ENCODE measurements at regions not wholly inside any gene's neighbourhood (a gene's known extent, or its start where the extent isn't known, plus 50 kb on each side); places are given as distances from the start of the nearest gene placed in this dataset.
"Not testable (repeated sequence)": the region's sequence is repeated elsewhere in the genome, so short reads cannot be mapped to it uniquely, and the experiment has no call there.

DNA sequence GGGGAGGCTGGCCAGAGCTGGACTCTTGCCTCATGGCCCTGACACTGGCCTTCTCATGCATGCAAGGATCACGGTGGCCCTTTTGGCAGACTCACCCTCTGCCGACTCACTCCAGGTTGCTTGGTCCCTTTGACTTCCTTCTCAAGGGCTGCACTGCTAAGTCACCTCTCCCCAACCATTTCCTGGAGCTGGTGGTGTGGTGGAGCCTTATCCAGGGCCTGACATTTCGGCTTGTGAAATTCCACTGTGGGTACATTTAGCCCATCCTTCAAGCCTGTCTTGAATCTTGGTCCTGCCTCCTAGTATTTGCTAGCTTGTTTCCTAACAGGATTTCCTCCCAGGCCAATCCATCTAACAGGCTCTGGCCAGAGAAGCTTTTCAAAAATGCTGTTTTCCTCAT, 52.6 kb upstream of the JUN start:
- DNase-seq: no peak

DNA sequence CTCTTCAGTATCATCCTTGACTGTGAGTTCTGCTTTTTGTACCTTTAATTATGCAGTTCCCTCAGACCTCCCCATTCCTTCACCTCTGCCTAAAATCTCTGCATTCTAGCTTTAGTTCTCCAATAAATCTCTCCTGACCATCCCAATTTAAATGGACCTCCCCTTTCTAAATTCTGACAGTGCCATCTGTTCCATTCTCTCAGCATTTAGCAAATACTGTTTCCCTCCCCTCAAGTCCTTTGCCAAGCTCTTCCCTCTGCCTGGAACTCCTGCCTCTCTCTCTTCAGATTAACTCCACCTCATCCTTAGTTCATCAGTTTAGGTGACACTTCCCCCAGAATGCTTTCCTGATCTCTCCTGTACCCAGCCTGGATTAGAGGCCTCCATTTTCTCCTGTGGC, 54.0 kb upstream of the JUN start:
- DNase-seq: no peak

DNA sequence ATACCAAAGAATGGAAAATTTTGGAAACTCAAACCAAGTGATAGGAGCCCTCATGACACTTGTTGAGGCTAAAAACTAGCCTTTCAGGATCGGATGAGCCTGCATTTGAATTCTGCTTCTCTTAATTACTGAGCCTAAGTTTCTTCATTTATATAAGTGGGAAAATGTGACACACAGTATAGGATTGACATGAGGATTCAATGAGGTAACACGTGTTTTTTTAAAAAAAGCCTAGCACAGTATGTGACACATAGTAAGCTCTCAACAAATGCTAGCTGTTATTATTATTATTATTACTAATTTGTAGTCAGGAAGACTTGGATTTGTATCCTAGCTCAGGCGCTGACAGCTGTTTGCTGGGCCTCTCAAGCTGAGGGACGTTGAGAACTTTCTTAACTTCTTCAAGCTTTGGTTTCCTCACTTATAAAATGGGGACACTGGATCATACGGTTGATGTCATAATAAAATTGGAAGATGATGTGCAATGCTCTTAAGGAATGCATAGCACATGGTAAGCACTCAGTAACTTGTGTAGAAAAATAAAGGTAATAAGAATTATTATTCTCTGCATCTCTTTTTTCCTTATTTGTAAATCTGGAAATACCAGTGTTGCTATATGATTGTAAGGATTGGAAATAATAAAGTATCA, 55.4 kb upstream of the JUN start:
- no peak for DNase-seq

DNA sequence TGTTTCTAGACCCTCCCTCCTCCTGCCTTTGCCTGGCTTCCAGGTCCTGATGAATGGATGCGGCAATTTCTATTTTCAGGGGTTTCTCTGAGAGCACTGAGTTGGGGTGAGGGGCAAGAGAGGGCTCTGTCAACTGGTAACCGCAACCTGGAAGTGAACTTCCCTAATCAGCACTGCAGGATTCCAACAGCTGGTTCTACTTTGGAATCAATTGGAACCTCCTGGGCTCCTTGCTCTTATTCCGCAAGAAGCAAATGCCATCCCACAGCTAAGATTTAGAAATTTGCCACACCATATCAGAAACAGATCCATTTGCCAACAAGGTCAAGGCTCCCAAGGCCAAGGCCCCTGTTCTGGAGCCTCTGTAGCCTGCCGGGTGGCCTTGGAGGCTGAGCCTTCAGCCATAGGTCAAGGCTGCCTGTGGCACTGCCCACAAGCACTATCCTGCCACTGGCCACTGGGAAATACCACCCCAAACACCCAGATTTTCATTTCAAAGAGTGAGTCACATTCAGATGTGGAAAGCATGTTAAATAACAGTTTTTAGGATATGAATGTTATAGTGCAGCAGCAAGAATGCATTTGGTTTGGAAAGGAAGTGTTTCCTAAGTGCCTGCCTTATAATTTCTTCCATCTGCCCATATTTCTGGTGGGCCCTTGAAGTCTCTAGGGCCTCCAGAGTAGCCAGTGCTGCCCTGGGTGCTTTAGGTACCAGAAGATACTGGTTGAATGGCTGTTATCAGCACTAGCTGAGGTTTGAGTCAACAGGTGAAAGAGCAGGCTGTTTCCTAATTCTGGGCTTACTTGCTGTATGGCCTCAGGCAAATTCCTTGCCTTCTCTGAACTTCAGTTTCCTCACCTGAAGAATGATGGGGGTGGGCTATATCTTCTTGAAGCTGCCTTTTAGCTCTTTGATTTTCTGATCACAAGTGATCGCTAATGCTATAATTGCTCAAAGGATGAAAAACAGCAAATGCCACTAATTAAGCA, 56.3 kb upstream of the JUN start:
- DNase-seq: no peak

DNA sequence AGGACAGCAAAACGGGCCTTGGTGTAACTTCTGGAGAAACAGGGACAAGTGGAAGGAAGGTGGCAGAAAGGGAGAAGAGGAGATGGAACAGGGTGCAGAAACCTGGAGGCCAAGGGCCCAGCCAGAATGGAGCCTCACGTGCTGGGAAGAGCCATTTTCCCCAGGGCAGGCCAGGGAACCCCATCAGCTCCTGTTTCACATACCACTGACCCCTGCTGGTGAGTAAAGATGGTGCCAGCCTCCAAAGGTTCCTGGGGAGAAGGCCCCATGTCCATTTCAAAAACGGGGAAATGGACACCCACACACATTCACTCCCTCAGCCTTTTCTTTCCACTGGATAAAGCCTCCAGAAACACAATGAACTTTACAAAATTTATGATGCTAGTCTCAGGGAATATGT, 57.6 kb upstream of the JUN start:
- no peak for DNase-seq

DNA sequence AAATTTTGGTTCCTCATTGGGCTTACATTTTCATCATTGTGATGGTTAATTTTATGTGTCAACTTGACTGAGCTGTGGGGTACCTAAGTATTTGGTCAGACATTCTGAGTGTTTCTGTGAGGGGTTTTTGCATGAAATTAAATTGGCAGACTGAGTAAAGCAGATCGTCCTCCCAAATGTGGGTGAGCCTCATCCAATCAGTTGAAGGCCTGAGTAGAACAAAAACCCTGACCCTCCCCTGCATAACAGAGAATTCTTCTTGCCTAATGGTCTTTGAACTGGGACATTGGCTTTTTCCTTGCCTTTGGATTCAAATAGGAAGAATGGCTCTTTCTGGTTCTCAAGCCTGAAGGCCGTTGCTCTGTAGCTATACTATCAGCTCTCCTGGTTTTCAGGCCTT, 59.1 kb upstream of the JUN start:
- no peak for DNase-seq

DNA sequence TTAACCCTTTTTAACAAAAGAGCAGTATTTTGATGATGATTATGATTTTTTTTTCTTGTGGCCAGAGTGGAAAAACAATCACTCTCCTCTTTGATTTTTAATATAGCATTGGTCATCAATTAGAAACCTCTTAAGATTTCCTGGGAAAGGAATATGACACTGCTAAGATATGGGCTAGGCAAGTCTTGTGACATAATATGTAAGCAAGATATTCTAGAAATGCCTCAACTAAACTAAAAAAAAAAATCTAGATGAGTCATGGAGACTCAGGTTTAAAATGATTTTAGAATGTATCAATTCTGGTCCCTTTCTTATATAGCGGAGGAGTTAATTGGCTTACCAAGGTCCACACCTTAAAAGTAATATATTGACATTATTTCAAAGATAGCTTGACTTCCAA, 60.3 kb upstream of the JUN start:
- no peak for DNase-seq

DNA sequence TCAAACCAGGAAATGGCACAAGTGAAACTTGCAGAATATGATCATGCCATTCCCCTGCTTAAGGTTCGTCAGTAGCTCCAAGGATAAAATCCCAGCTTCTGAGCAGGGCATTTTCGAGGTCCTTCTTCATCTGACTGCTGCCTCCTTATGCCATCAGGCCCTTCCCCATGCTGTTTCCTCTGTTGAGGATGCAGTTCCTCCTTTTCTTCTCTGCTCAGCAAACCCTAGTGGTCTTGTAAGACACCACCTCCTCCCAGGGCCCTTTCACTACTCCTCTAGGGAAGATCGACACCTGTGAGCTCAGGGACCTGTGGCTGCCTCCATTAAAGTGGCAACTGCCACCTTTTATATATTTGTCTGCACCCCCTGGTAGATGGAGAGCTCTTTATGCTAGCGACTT, 62.1 kb upstream of the JUN start:
- peak; percentile 45 for DNase-seq

DNA sequence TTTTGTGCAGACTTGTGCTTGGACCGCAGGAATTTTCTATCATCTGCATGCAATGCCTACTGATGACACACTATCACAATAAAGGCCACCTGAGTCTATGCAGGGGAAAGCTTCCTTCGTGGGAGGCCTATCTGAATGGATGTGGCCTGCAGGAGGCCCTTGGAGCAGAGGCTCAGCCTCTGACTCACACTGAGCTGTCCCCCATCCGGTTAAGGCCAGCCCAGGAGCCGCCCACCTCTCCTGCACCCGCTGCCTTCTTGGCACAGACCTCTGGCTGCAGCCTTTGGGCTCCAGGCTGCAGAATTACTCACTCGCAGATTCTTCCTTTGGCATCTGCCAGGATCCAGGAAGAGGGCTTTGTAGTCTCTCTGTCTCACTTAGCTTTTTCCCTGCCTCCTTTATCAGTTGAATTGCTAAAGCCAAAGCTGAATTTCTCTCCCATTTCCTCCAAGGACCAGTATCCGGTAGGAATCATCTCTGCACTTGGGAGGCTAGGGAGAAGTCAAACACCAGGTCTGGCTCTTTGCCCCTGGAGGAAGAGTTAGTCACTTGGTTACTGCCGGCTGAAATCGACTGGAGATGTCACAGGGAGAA, 65.1 kb upstream of the JUN start:
- DNase-seq: no peak

DNA sequence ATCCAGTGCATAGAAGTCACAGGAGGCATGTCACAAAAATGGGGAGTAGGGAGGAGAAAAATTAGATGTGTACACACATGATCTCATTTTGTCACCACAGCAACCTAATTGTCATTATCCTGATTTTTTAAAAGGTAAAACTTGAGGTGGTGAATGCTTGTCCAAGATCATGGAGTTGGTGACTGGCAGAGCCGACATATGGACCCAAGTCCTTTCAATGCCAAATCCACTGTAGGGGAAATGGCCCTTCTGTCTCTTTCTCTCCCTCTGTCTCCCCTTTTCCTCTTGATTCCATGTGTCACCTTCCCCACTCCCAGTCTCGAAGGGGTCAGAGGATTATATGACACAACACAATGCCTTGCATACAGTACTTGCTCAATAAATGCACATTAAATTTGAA, 65.7 kb upstream of the JUN start:
- no peak for DNase-seq

DNA sequence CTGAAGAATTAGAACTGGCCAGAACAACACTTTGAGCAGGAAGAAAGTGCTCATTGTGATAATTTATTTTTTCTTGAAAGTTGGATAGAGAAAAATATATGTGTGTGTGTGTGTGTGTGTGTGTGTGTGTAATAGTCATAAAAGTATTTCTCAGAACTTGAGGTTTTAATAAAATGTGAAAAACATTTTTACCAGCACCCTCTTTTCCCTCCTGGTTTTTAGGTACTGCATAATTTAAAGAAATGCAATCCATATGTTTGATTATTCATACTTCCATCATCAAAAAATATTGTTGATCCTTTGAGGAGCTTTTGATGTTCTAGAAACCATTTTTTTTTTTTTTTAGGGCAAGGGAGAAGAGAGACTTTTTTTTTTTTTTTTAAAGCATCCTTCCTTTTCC, 66.8 kb upstream of the JUN start:
- DNase-seq: no peak

DNA sequence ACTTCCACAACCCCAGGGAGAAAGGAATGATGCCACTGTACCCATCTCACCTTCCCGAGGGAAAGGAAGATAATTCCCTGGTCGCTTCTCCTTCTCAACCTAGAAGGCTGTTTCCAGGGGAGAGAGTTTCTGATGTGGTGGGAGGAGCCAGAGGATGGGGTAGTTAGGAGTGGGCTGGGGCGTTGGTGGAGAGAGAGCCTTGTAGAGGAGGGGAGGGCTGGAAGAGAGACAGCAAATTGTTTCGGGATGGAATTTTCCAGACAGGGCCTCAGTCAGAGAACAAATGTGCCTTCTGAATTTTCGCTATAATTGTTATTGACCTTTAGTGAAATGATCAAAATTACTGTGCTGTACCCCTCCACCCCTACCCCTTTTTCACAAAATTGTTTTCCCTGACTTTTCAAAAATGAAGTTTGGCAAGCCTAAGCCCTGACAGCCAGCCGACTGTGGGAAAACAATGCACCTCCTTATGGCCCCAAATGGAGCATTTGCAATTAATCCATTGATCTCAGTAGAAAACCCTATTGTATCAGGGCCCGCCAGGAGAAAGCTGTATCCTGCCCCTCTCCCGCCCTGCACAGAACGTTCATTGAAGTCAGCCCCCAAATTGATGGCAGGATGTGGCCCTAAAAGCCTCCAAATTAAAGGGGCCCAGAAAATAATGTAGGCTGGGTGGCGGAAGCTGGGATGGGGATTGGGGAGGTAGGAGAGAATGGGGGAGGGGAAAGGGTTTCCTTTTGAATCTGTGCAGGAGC, 69.1 kb upstream of the JUN start:
- DNase-seq: no peak

DNA sequence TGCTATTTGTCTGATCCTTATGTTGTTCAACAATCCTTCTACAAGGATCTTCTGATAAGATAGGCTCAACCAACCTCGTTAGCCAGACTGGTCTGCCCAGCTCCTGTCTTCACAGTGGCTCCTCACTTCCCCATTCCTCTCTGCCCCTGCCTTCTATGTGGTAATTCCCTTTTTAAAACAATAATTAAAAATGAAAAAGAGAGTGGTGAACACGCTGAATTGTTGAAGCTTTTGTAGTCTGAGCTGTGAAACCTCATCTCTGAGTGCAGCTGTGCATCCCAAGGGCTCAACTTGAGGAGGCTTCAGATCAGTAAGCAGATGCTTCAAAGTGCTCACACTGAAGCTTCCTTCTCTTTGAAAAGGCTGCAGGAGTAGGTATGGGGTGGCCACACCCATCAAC, 70.7 kb upstream of the JUN start:
- DNase-seq: peak; percentile 75

DNA sequence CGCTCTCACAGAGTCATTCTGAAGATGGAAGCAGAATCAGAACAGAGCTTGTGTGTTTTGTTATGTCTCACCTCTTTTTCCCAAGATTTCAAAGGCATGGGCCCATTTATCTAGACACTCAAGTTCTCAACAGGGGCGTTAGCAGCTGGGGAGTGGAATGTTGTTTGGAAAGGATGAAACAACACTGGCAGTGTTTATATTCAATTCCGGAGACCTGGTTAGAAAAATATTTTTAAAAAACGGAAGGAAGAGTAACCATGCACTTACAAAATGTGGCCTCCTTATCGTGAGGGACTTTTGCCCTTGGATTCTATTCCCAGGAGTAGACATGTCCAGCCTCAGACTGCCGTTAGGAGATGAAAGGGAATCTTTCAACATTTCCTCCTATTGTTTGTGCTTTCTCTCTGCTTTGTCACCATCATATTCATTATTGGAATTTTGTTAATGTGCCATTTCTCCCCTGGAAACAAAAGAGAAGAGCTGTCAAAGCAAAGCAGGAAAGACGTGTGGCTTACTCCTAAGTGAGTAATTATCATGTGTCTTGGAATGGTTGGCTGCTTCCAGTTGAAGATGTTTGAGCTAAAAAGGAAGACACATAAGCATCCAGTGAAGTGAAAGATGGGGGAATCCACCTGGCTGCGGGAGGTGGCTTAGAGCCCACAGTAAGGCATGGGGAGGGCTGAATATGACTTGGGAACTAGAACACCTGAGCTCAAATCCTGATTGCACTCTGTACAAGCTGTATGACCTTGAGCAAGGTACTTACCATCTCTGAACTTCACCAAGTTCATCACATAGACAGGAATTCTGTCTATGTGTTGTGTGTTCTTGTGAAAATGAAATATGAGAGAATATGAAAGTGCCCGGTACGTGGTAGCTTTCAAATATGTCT, 71.7 kb upstream of the JUN start:
- no peak for DNase-seq

DNA sequence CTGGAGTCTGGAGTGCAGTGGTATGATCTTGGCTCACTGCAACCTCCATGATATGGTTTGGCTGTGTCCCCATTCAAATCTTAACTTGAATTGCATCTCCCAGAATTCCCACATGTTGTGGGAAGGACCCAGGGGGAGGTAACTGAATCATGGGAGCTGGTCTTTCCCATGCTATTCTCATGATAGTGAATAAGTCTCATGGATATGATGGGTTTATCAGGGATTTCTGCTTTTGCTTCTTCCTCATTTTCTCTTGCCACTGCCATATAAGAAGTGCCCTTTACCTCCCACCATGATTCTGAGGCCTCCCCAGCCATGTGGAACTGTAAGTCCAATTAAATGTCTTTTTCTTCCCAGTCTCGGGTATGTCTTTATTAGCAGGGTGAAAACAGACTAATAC, 72.4 kb upstream of the JUN start:
- DNase-seq: not testable (repeated sequence)

DNA sequence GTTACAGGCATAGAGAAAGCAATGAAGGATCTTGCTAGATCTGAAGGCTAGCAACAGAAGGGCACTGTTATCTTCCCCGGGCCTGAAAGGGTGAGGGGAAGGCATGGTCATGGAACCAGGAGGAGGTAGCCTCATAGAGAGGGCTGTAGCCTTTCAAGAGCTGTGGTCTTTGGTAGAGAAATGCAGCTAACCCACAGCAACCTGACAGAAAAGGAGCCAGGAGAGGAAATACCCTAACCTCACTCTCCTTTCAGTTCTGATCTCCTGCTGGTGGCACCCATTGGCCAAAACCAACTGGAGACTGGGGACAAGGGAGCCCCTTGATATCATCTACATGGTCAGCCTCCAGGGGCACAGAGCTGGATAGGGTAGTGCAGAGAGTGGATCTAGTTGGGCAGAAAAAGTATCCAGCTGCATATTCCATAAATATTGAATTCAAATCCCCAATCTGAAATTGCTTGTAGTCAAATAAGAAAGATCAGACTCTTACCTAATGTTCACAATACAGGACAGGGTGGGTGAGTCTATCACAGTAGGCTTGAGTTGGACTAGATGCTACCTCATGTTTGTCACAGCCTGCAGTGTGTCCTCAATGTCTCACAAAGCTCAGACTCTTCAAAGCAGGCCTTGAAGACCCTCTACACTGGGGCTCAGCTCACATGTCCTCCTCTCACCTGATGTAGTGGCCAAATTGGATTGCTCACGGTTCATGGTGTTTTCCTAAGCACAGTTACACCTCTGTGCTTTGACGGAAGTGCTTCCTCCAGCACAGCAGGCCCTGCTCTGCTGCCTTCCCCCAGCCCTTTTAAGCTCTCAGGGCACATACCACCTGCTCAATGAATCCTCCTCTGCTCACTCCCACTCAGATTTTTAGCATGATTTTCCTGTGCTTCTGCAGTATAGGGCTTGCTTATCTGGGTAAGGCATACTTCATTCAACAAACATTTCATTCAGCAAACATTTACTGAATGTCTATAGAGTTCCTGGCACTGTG, 74.1 kb upstream of the JUN start:
- DNase-seq: no peak

DNA sequence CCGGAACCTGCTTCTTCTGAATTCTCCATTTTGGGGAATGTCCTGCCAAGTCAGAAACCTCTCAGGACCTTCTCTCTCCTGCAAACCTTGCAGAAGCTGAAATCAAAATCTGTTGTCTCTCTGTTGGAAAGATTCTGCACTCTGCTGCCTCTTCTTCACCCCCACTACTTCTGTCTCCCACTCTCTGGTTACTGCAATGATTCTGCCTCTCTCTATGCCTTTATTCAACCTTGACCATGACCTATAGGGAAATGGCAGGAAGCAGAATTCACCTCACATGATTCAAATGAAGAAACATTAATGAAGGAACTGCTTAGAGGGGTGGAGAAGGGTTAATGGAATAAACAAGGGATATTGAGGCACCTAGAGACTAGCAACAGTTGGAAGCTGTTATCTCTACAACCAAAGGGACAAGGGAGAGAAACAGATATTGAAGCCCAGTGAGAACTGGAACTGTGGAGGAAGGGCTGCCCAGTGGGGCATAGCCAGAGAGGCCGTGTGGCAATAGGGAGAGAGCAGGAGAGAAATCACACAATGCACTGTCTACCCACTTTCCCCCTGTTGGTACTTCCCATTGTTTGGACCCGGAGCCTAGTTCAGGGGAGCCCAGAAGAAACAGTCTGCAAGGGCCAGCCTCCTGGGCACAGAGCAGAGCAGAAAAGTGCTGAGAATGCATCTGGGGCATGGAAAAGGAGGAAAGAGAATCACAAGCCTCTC, 76.1 kb upstream of the JUN start:
- no peak for DNase-seq

DNA sequence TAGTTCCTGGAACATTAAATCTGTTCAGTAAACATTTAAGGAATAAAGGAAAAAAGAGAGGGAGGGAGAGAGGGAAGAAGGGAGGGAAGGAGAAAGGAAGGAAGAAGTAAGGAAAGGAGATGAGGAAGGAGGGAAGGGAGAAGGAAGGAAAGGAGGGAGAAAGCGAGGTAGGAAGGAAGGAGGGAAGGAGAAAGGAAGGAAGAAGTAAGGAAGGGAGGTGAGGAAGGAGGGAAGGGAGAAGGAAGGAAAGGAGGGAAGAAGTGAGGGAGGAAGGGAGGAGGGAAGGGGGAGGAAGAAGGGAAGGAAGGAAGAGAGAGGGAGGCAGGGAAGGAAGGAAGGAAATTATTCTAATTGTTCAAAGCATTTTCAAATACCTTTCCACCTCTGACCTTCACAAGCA, 77.2 kb upstream of the JUN start:
- DNase-seq: no peak

DNA sequence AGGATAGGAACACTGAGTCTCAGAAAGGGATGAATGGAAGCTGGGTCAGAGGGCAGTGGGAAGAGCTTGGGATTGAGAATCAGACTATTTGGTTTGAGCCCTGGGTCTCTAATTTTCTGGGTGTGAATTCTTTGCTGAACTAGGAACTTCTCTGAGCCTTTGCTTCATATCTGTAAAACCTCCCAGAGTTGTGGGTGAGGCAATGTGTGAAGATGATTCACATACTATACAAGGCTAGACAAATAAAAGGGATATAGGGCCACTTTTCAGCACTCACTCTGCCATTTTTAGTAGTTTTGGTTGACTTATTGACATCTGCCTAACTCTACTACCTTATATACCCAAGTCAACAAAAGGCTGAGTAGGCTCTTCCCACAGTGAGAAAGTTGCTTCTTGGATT, 77.7 kb upstream of the JUN start:
- no peak for DNase-seq

DNA sequence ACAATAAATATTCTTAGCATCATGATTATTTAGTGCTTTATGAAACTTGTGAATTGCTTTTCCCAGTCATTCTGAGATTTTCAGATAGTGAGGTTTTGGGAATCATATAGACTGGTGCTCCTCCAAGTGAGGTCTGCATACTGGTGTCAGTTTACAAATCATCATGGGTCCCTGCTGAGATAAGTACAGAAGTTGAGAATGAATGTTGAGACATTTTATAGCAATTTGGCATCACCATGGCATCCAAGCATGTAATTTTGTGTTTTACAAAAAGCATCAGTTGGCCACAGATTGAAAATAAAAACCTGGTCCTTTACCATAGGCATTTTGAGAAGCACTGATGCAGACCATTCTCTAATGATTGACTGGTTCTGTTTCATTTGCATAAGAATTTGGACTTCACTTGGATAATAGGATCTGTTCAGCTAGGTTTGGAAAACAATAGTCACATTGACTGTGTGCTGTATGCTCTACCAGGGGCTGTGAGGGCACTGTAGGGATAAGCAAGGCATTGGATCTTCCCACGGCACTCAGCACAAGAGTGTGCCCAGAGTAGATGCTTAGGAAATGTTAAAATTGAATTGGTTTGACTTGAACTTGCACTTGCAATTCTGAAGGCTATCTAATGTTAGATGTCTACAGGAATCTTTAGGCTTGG, 79.0 kb upstream of the JUN start:
- DNase-seq: no peak
